ENCODE measurements at regions not wholly inside any gene's neighbourhood (a gene's known extent, or its start where the extent isn't known, plus 50 kb on each side); places are given as distances from the start of the nearest gene placed in this dataset.

DNA sequence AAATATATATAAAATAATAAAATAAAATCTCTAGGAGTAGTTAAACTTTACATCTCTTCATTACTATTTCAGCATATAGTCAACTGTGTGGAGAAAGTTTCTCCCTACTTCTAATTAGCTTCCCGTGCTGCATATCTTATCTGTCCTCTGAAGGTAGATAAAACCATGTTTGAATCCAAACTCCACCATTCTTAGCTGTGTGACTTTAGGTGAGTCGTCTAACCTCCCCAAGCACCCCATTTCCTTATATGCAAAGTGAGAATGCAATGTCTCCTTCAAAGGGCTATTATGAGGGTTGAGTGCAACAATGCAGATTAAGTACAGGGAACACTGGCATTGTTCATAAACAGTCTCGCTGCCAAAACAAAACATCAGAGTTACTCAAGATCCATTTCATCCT lies 80.8 kb upstream of the DRD2 start:
- FAIRE-seq (no peak), DNase-seq (ENCODE audit: low read depth, low spot score) (no peak)
- Histone ChIP-seq H3K79me2 (ENCODE audit: control insufficient read depth, insufficient read depth, low read length) (no peaks in the 10 kb centered on the region), H3K27me3 (ENCODE audit: control insufficient read depth in 2 of 2, insufficient read depth in 2 of 2, low read length in 2 of 2) (no peaks in the 10 kb centered on the region), H4K20me1 (replicated peaks; ENCODE audit: control insufficient read depth, extremely low read depth, insufficient read depth, low read length) (no peaks in the 10 kb centered on the region), H2AFZ (ENCODE audit: low read depth, low read length) (no peak overlapping the region), H3K9me1 (replicated peaks; ENCODE audit: control insufficient read depth, extremely low read depth, insufficient read depth, low read length) (no peaks in the 10 kb centered on the region), H3K36me3 (ENCODE audit: control insufficient read depth in 2 of 2, extremely low read depth in 1 of 2, insufficient read depth in 2 of 2, low read length in 2 of 2) (no peaks in the 10 kb centered on the region), H3K4me2 (ENCODE audit: insufficient read depth, low read length) (no peak overlapping the region), H3K4me3 (replicated peaks in 1 of 3; ENCODE audit: insufficient read depth in 1 of 3, low read depth in 1 of 3, low read length in 3 of 3) (no peak overlapping the region), H3K9me3 (replicated peaks; ENCODE audit: control insufficient read depth, insufficient read depth, low read length) (no peaks in the 10 kb centered on the region), H3K27ac (ENCODE audit: insufficient read depth, low read depth, low read length) (no peak overlapping the region), H3K4me1 (ENCODE audit: control insufficient read depth, extremely low read depth, insufficient read depth, low read length) (no peaks in the 10 kb centered on the region), H3K9ac (replicated peaks; ENCODE audit: extremely low read depth, insufficient read depth, low read length) (no peak overlapping the region)
- dilution Hi-C loops (cut with MboI; ENCODE audit: extremely low pct_ligation_motif_present, low sequenced_read_pairs) (no loop called here), intact Hi-C loops (cut with micrococcal nuclease) (no loop called here)
- TF ChIP-seq, protein P1, sequence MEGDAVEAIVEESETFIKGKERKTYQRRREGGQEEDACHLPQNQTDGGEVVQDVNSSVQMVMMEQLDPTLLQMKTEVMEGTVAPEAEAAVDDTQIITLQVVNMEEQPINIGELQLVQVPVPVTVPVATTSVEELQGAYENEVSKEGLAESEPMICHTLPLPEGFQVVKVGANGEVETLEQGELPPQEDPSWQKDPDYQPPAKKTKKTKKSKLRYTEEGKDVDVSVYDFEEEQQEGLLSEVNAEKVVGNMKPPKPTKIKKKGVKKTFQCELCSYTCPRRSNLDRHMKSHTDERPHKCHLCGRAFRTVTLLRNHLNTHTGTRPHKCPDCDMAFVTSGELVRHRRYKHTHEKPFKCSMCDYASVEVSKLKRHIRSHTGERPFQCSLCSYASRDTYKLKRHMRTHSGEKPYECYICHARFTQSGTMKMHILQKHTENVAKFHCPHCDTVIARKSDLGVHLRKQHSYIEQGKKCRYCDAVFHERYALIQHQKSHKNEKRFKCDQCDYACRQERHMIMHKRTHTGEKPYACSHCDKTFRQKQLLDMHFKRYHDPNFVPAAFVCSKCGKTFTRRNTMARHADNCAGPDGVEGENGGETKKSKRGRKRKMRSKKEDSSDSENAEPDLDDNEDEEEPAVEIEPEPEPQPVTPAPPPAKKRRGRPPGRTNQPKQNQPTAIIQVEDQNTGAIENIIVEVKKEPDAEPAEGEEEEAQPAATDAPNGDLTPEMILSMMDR (IDR thresholded peaks at IDR 0.05; ENCODE audit: extremely low read depth in 1 of 2, insufficient read depth in 1 of 2, low read depth in 1 of 2, low read length in 2 of 2), result no peak
- TF ChIP-seq, protein P2, sequence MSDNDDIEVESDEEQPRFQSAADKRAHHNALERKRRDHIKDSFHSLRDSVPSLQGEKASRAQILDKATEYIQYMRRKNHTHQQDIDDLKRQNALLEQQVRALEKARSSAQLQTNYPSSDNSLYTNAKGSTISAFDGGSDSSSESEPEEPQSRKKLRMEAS (IDR thresholded peaks at IDR 0.05; ENCODE audit: insufficient read depth, insufficient read length), result no peak
- no peak for TF ChIP-seq FOS (IDR thresholded peaks at IDR 0.05; ENCODE audit: borderline replicate concordance, insufficient read depth, low read length)
- TF ChIP-seq JUN (IDR thresholded peaks at IDR 0.05; ENCODE audit: borderline replicate concordance, insufficient read depth, insufficient read length, low read depth), result no peak
- TF ChIP-seq GATA2 (IDR thresholded peaks at IDR 0.05; ENCODE audit: insufficient read depth, insufficient read length, low read depth, low read length), result no peak
- no peak for TF ChIP-seq EZH2 (IDR thresholded peaks at IDR 0.05; ENCODE audit: borderline replicate concordance, low read depth, low read length, severe bottlenecking)
- TF ChIP-seq POLR2A (IDR thresholded peaks at IDR 0.05; ENCODE audit: low read depth, low read length), result no peak
- no peak for TF ChIP-seq MYC (IDR thresholded peaks at IDR 0.05; ENCODE audit: low read depth, low read length)
- no peak for TF ChIP-seq POLR2AphosphoS5 (IDR thresholded peaks at IDR 0.05; ENCODE audit: insufficient read depth, low read depth, low read length)
- BruUV-seq (replicated peaks), result no TSS peak
- CTCF ChIA-PET, result no interaction called here
- POLR2A ChIA-PET, result no interaction called here

All from endothelial cell of umbilical vein (primary cell).